ENCODE measurements at regions not wholly inside any gene's neighbourhood (a gene's known extent, or its start where the extent isn't known, plus 50 kb on each side); places are given as distances from the start of the nearest gene placed in this dataset.
A peak's percentile ranks its signal among the peaks of the same experiment; 100 is the strongest.

GRCh38 chr3:46089237-46090011 is 62.1 kb upstream of the XCR1 start:
- ATAC-seq (peak; percentile 37), DNase-seq (no peak)
- Mint-ChIP-seq H3K9me3 (ENCODE audit: insufficient read depth) (peaks cover 9% of the 10 kb centered on the region), H3K27me3 (ENCODE audit: low read depth) (no peaks in the 10 kb centered on the region), H3K4me3 (no peak overlapping the region), H3K4me1 (ENCODE audit: low read depth) (peaks cover 75% of the 10 kb centered on the region), H3K27ac (peak overlapping the region; percentile 53), H3K36me3 (ENCODE audit: low read depth) (peaks cover 16% of the 10 kb centered on the region)
- POLR2A ChIA-PET, result interaction anchor here (0.9 to 1.5 kb wide), 3 partner anchors 8 to 288 kb away, joined by 3 to 4 read pairs (median 4); no protein-coding TSS in a partner anchor
- CTCF ChIA-PET, result interaction anchor here (1.1 to 17.0 kb wide), 10 partner anchors 11 to 288 kb away, joined by 3 to 287 read pairs (median 12); partner anchors contain the start of genes CCR1 and CCR5

GRCh38 chr3:46087871-46088270 is 60.6 kb upstream of the XCR1 start:
- ATAC-seq (peak; percentile 57), DNase-seq (peak; percentile 61)
- ChIA-PET CTCF (interaction anchor here (1.1 to 17.0 kb wide), 13 partner anchors 9 to 295 kb away, joined by 3 to 287 read pairs (median 13); partner anchors contain the start of genes CCR1 and CCR5), POLR2A (interaction anchor here (0.5 to 1.3 kb wide), 2 partner anchors 149 to 229 kb away, joined by 3 to 4 read pairs; no protein-coding TSS in a partner anchor)
- no peaks in the 10 kb centered on the region for H3K27me3 Mint-ChIP-seq (ENCODE audit: low read depth)
- H3K4me1 Mint-ChIP-seq (ENCODE audit: low read depth), result peaks cover 62% of the 10 kb centered on the region
- no peaks in the 10 kb centered on the region for H3K9me3 Mint-ChIP-seq (ENCODE audit: insufficient read depth)
- peaks cover 6% of the 10 kb centered on the region for H3K36me3 Mint-ChIP-seq (ENCODE audit: low read depth)
- H3K27ac Mint-ChIP-seq, result no peak overlapping the region
- H3K4me3 Mint-ChIP-seq, result no peak overlapping the region

GRCh38 chr3:46086986-46087385 is 59.7 kb upstream of the XCR1 start:
- CTCF ChIA-PET, result interaction anchor here (0.9 to 17.0 kb wide), 15 partner anchors 10 to 296 kb away, joined by 3 to 287 read pairs (median 8); partner anchors contain the start of genes CCR1, CCR5 and CXCR6
- POLR2A ChIA-PET, result interaction anchor here (1.3 kb wide), 1 partner anchor 148 kb away, joined by 4 read pairs; no protein-coding TSS in a partner anchor
- no peak overlapping the region for H3K27ac Mint-ChIP-seq
- ATAC-seq (no peak), DNase-seq (no peak)
- H3K4me3 Mint-ChIP-seq, result no peak overlapping the region
- H3K4me1 Mint-ChIP-seq (ENCODE audit: low read depth), result peaks cover 59% of the 10 kb centered on the region
- H3K9me3 Mint-ChIP-seq (ENCODE audit: insufficient read depth), result no peaks in the 10 kb centered on the region
- no peaks in the 10 kb centered on the region for H3K27me3 Mint-ChIP-seq (ENCODE audit: low read depth)
- peaks cover 6% of the 10 kb centered on the region for H3K36me3 Mint-ChIP-seq (ENCODE audit: low read depth)

- POLR2A ChIA-PET, result interaction anchor here (1.1 kb wide), 1 partner anchor 286 kb away, joined by 4 read pairs; no protein-coding TSS in a partner anchor
- CTCF ChIA-PET, result interaction anchor here (1.7 to 17.0 kb wide), 4 partner anchors 121 to 292 kb away, joined by 6 to 287 read pairs (median 102); partner anchors contain the start of genes CCR1 and CCR5
Observed at GRCh38 chr3:46086083-46086437, 58.8 kb upstream of the XCR1 start.

GRCh38 chr3:46085421-46086082 is 58.3 kb upstream of the XCR1 start:
- Mint-ChIP-seq H3K4me3 (no peak overlapping the region), H3K27me3 (ENCODE audit: low read depth) (no peaks in the 10 kb centered on the region), H3K36me3 (ENCODE audit: low read depth) (peaks cover 6% of the 10 kb centered on the region), H3K4me1 (ENCODE audit: low read depth) (peaks cover 54% of the 10 kb centered on the region), H3K9me3 (ENCODE audit: insufficient read depth) (no peaks in the 10 kb centered on the region), H3K27ac (peak overlapping the region; percentile 7)
- no peak for ATAC-seq
- DNase-seq, result no peak
- ChIA-PET CTCF (interaction anchor here (0.9 to 17.0 kb wide), 6 partner anchors 122 to 340 kb away, joined by 3 to 287 read pairs (median 36); partner anchors contain the start of genes CCR1 and CCR5), POLR2A (interaction anchor here (1.1 kb wide), 1 partner anchor 287 kb away, joined by 4 read pairs; no protein-coding TSS in a partner anchor)

More at GRCh38 chr3:46086083-46086437, 58.8 kb upstream of the XCR1 start:
- peak overlapping the region; percentile 18 for H3K27ac Mint-ChIP-seq
- no peaks in the 10 kb centered on the region for H3K27me3 Mint-ChIP-seq (ENCODE audit: low read depth)
- ATAC-seq (no peak), DNase-seq (no peak)
- H3K4me1 Mint-ChIP-seq (ENCODE audit: low read depth), result peaks cover 57% of the 10 kb centered on the region
- H3K4me3 Mint-ChIP-seq, result no peak overlapping the region
- no peaks in the 10 kb centered on the region for H3K9me3 Mint-ChIP-seq (ENCODE audit: insufficient read depth)
- H3K36me3 Mint-ChIP-seq (ENCODE audit: low read depth), result peaks cover 6% of the 10 kb centered on the region

- Mint-ChIP-seq H3K4me3 (no peak overlapping the region), H3K27ac (no peak overlapping the region), H3K27me3 (ENCODE audit: low read depth) (no peaks in the 10 kb centered on the region), H3K4me1 (ENCODE audit: low read depth) (peaks cover 50% of the 10 kb centered on the region), H3K9me3 (ENCODE audit: insufficient read depth) (no peaks in the 10 kb centered on the region), H3K36me3 (ENCODE audit: low read depth) (no peaks in the 10 kb centered on the region)
- no peak for ATAC-seq
- no peak for DNase-seq
- CTCF ChIA-PET, result interaction anchor here (0.7 to 17.0 kb wide), 14 partner anchors 14 to 475 kb away, joined by 3 to 287 read pairs (median 5); partner anchors contain the start of genes CCR1 and CCR5
- POLR2A ChIA-PET, result no interaction called here
Observed at GRCh38 chr3:46083956-46084355, 56.7 kb upstream of the XCR1 start.

GRCh38 chr3:46082849-46083248 is 55.6 kb upstream of the XCR1 start:
- DNase-seq (no peak), ATAC-seq (no peak)
- peaks cover 54% of the 10 kb centered on the region for H3K4me1 Mint-ChIP-seq (ENCODE audit: low read depth)
- H3K27me3 Mint-ChIP-seq (ENCODE audit: low read depth), result no peaks in the 10 kb centered on the region
- no peak overlapping the region for H3K4me3 Mint-ChIP-seq
- no peaks in the 10 kb centered on the region for H3K36me3 Mint-ChIP-seq (ENCODE audit: low read depth)
- CTCF ChIA-PET, result interaction anchor here (0.7 to 17.0 kb wide), 7 partner anchors 15 to 295 kb away, joined by 3 to 287 read pairs (median 19); partner anchors contain the start of genes CCR1 and CCR5
- H3K27ac Mint-ChIP-seq, result no peak overlapping the region
- POLR2A ChIA-PET, result no interaction called here
- no peaks in the 10 kb centered on the region for H3K9me3 Mint-ChIP-seq (ENCODE audit: insufficient read depth)

GRCh38 chr3:46082021-46082420 is 54.7 kb upstream of the XCR1 start:
- ChIA-PET CTCF (interaction anchor here (0.9 to 17.0 kb wide), 10 partner anchors 16 to 320 kb away, joined by 3 to 389 read pairs (median 101); partner anchors contain the start of genes CCR1, CCR5 and CXCR6), POLR2A (no interaction called here)
- Mint-ChIP-seq H3K4me1 (ENCODE audit: low read depth) (peaks cover 53% of the 10 kb centered on the region), H3K36me3 (ENCODE audit: low read depth) (no peaks in the 10 kb centered on the region), H3K27me3 (ENCODE audit: low read depth) (no peaks in the 10 kb centered on the region), H3K27ac (no peak overlapping the region), H3K4me3 (no peak overlapping the region), H3K9me3 (ENCODE audit: insufficient read depth) (no peaks in the 10 kb centered on the region)
- ATAC-seq (no peak), DNase-seq (no peak)

GRCh38 chr3:46080969-46081345 is 53.7 kb upstream of the XCR1 start:
- DNase-seq (no peak), ATAC-seq (no peak)
- CTCF ChIA-PET, result interaction anchor here (0.7 to 17.0 kb wide), 18 partner anchors 15 to 421 kb away, joined by 3 to 389 read pairs (median 16); partner anchors contain the start of genes CCR1, CCR5 and CXCR6
- no peak overlapping the region for H3K4me3 Mint-ChIP-seq
- no peak overlapping the region for H3K27ac Mint-ChIP-seq
- POLR2A ChIA-PET, result no interaction called here
- no peaks in the 10 kb centered on the region for H3K9me3 Mint-ChIP-seq (ENCODE audit: insufficient read depth)
- H3K36me3 Mint-ChIP-seq (ENCODE audit: low read depth), result peaks cover 2% of the 10 kb centered on the region
- peaks cover 62% of the 10 kb centered on the region for H3K4me1 Mint-ChIP-seq (ENCODE audit: low read depth)
- H3K27me3 Mint-ChIP-seq (ENCODE audit: low read depth), result no peaks in the 10 kb centered on the region

GRCh38 chr3:46080124-46080968 is 53.1 kb upstream of the XCR1 start:
- Mint-ChIP-seq H3K9me3 (ENCODE audit: insufficient read depth) (no peaks in the 10 kb centered on the region), H3K36me3 (ENCODE audit: low read depth) (peaks cover 4% of the 10 kb centered on the region), H3K4me3 (no peak overlapping the region), H3K4me1 (ENCODE audit: low read depth) (peaks cover 61% of the 10 kb centered on the region), H3K27ac (no peak overlapping the region), H3K27me3 (ENCODE audit: low read depth) (no peaks in the 10 kb centered on the region)
- POLR2A ChIA-PET, result no interaction called here
- ATAC-seq, result no peak
- DNase-seq, result no peak
- CTCF ChIA-PET, result interaction anchor here (0.7 to 17.0 kb wide), 24 partner anchors 14 to 420 kb away, joined by 3 to 389 read pairs (median 14); partner anchors contain the start of genes CCR1, CCR5 and CXCR6
